ENCODE measurements at regions not wholly inside any gene's neighbourhood (a gene's known extent, or its start where the extent isn't known, plus 50 kb on each side); places are given as distances from the start of the nearest gene placed in this dataset.

DNA sequence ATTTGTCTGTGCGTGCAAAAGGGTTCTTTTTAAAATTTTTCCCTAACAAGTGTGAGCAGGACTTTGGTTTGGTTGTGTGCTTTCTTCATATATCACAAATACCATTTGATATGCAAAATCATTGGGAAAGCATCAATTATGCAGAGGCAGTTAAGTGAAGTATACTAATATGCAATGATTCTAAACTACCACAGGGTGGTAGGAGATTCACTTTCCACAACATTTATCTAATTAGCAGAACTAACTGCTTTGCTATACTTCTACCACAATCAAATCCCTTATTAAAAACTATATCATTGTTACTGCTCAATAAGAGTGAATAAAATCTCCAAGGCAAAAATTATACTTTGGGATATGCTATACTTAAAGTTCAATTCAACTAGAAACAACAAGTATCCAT, 2738.9 kb upstream of the PCDH20 start:
- intact Hi-C loops (cut with micrococcal nuclease): loop anchor here (10.0 kb wide), 1 partner anchor 1480 kb away; no protein-coding TSS in a partner anchor
- no TSS peak for BruUV-seq (replicated peaks)
- no peaks in the 10 kb centered on the region for H4K20me1 ChIP-seq (ENCODE audit: insufficient read depth)
- peak; percentile 4 for DNase-seq (ENCODE audit: low read depth, low spot score)
- ChIA-PET CTCF (no interaction called here), RAD21 (ENCODE audit: low non-redundant PET in 1 of 2, low total read pairs in 2 of 2, uncharacterized antibody in 2 of 2, unreplicated experiment in 2 of 2) (no interaction called here), POLR2A (no interaction called here)
- no peak overlapping the region for H3K27ac ChIP-seq (ENCODE audit: low read depth, low read length)
- H3K9me3 ChIP-seq (ENCODE audit: control insufficient read depth in 1 of 2, insufficient read depth in 1 of 2, low read depth in 1 of 2, low read length in 2 of 2): no peaks in the 10 kb centered on the region
- no peaks in the 10 kb centered on the region for H3K9me2 ChIP-seq (ENCODE audit: insufficient read depth)
- H3K4me1 ChIP-seq (ENCODE audit: control insufficient read depth in 1 of 2, insufficient read depth in 2 of 2, low read length in 2 of 2): no peaks in the 10 kb centered on the region
- TF ChIP-seq, protein P1, sequence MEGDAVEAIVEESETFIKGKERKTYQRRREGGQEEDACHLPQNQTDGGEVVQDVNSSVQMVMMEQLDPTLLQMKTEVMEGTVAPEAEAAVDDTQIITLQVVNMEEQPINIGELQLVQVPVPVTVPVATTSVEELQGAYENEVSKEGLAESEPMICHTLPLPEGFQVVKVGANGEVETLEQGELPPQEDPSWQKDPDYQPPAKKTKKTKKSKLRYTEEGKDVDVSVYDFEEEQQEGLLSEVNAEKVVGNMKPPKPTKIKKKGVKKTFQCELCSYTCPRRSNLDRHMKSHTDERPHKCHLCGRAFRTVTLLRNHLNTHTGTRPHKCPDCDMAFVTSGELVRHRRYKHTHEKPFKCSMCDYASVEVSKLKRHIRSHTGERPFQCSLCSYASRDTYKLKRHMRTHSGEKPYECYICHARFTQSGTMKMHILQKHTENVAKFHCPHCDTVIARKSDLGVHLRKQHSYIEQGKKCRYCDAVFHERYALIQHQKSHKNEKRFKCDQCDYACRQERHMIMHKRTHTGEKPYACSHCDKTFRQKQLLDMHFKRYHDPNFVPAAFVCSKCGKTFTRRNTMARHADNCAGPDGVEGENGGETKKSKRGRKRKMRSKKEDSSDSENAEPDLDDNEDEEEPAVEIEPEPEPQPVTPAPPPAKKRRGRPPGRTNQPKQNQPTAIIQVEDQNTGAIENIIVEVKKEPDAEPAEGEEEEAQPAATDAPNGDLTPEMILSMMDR (IDR thresholded peaks at IDR 0.05 in 2 of 3, conservative IDR thresholded peaks at IDR 0.05 in 1 of 3; ENCODE audit: borderline replicate concordance in 1 of 3, insufficient read depth in 1 of 3, low read depth in 2 of 3, low read length in 2 of 3): peak; percentile 6 to 55 (median 24); a peak in 2 of 6 replicates
- TF ChIP-seq ZFX (IDR thresholded peaks at IDR 0.05) (no peak), SIN3A (IDR thresholded peaks at IDR 0.05; ENCODE audit: low read depth) (no peak), YY1 (IDR thresholded peaks at IDR 0.05; ENCODE audit: extremely low read depth, insufficient replicate concordance, low read depth, low read length) (no peak), SP1 (IDR thresholded peaks at IDR 0.05; ENCODE audit: low read depth) (no peak), POLR2A (IDR thresholded peaks at IDR 0.05; ENCODE audit: borderline replicate concordance, extremely low read depth, insufficient read depth, insufficient read length) (no peak), RAD21 (IDR thresholded peaks at IDR 0.05; ENCODE audit: low read depth) (0 out of 2 replicates have a peak, but pooled peaks have one; percentile 26), FOSL1 (IDR thresholded peaks at IDR 0.05; ENCODE audit: low read depth) (no peak), EZH2phosphoT487 (IDR thresholded peaks at IDR 0.05; ENCODE audit: borderline replicate concordance) (no peak), EGR1 (IDR thresholded peaks at IDR 0.05; ENCODE audit: low read depth) (no peak), SRF (IDR thresholded peaks at IDR 0.05; ENCODE audit: low read depth) (no peak), TCF7L2 (IDR thresholded peaks at IDR 0.05; ENCODE audit: borderline replicate concordance, extremely low read depth, insufficient read depth, insufficient read length) (no peak), ELF1 (IDR thresholded peaks at IDR 0.05; ENCODE audit: borderline replicate concordance, low read depth) (no peak), EZH2 (IDR thresholded peaks at IDR 0.05) (no peak), CEBPB (IDR thresholded peaks at IDR 0.05; ENCODE audit: low read depth) (no peak)
- TF ChIP-seq, protein P2, sequence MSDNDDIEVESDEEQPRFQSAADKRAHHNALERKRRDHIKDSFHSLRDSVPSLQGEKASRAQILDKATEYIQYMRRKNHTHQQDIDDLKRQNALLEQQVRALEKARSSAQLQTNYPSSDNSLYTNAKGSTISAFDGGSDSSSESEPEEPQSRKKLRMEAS (IDR thresholded peaks at IDR 0.05): no peak
- no peaks in the 10 kb centered on the region for H3K36me3 ChIP-seq (ENCODE audit: control insufficient read depth in 1 of 2, insufficient read depth in 2 of 2, low read length in 2 of 2)
- no peak overlapping the region for H3K4me2 ChIP-seq (ENCODE audit: low read length)
- no peak for ATAC-seq
- H3K4me3 ChIP-seq (replicated peaks in 1 of 2; ENCODE audit: low read depth in 1 of 2, low read length in 2 of 2): no peak overlapping the region
- H3K9ac ChIP-seq (ENCODE audit: low read length): no peak overlapping the region
- H2AFZ ChIP-seq (ENCODE audit: low read depth, low read length, poor library complexity, severe bottlenecking): peak overlapping the region; percentile 5
- H3K27me3 ChIP-seq (ENCODE audit: insufficient read depth, low read length): no peaks in the 10 kb centered on the region
- H3K79me2 ChIP-seq (ENCODE audit: insufficient read depth, low read length): no peaks in the 10 kb centered on the region

Measured in HCT116 (cell line).